AG04450 (cell line): ENCODE measurements at regions not wholly inside any gene's neighbourhood (a gene's known extent, or its start where the extent isn't known, plus 50 kb on each side); places are given as distances from the start of the nearest gene placed in this dataset.
A peak's percentile ranks its signal among the peaks of the same experiment; 100 is the strongest.

Experiments
- CTCF ChIA-PET: fragments of 300-600, 350-600 bp; formaldehyde crosslinking; extraction: SDS; loops from one replicate; lab custom pipeline; 2022; ENCODE audit warnings: antibody characterized with exemption, inconsistent platforms; lab: Charles Lee
- POLR2A ChIA-PET: fragments of 350-600 bp; formaldehyde crosslinking; extraction: SDS; loops from one replicate; lab custom pipeline; 2021; ENCODE audit warnings: antibody characterized with exemption, inconsistent platforms; lab: Yijun Ruan, JAX
- DNase-seq: peaks from one replicate; pipeline ENCODE4 v3.0.0-alpha.2; 2011; ENCODE audit warnings: low read depth, low spot score
- H3K27ac ChIP-seq: one replicate; pipeline ENCODE4 v1.5.1; 2012; ENCODE audit warnings: low read depth, low read length, control low read depth
- H3K27me3 ChIP-seq: one replicate; pipeline ENCODE4 v1.6.0; 2012; ENCODE audit warnings: low read length; ENCODE audit not compliant: control insufficient read depth, insufficient read depth
- H3K4me3 ChIP-seq: 2 replicates; pipeline ENCODE4 v1.5.1; 2011; ENCODE audit warnings: mild to moderate bottlenecking, low read depth, low read length, control low read depth
- H3K9me3 ChIP-seq: 2 replicates; pipeline ENCODE4 v1.5.1; 2012; ENCODE audit warnings: low read length; ENCODE audit not compliant: control insufficient read depth, insufficient read depth
- CTCF ChIP-seq: IDR thresholded peaks from 2 replicates; pipeline ENCODE4 v1.5.1; 2011; ENCODE audit warnings: low read depth, low read length, control low read depth, inconsistent platforms

GRCh38 chr1:82162486-82163420 lies 362.0 kb downstream of the ADGRL2 start:
- DNase-seq = no peak
- Histone ChIP-seq H3K9me3 (no peaks in the 10 kb centered on the region), H3K27me3 (no peaks in the 10 kb centered on the region), H3K27ac (no peak overlapping the region), H3K4me3 (no peak overlapping the region)
- POLR2A ChIA-PET = no interaction called here
- no peak for TF ChIP-seq CTCF
- CTCF ChIA-PET = no interaction called here

GRCh38 chr1:82161700-82162141 lies 361.0 kb downstream of the ADGRL2 start:
- POLR2A ChIA-PET = no interaction called here
- CTCF ChIA-PET = no interaction called here
- Histone ChIP-seq H3K27me3 (no peaks in the 10 kb centered on the region), H3K4me3 (no peak overlapping the region), H3K27ac (no peak overlapping the region), H3K9me3 (no peaks in the 10 kb centered on the region)
- TF ChIP-seq CTCF = no peak
- DNase-seq = no peak

- no peak for TF ChIP-seq CTCF
- H3K27ac ChIP-seq = no peak overlapping the region
- no peak overlapping the region for H3K4me3 ChIP-seq
- H3K9me3 ChIP-seq = no peaks in the 10 kb centered on the region
- POLR2A ChIA-PET = no interaction called here
- DNase-seq = no peak
- CTCF ChIA-PET = no interaction called here
- H3K27me3 ChIP-seq = no peaks in the 10 kb centered on the region
Measured at GRCh38 chr1:82160903-82161302, 360.2 kb downstream of the ADGRL2 start.

- no peaks in the 10 kb centered on the region for H3K27me3 ChIP-seq
Measured at GRCh38 chr1:82160036-82160435, 359.3 kb downstream of the ADGRL2 start.

More at GRCh38 chr1:82160036-82160435, 359.3 kb downstream of the ADGRL2 start:
- ChIA-PET CTCF (no interaction called here), POLR2A (no interaction called here)
- Histone ChIP-seq H3K27ac (no peak overlapping the region), H3K9me3 (no peaks in the 10 kb centered on the region), H3K4me3 (no peak overlapping the region)
- DNase-seq = peak; percentile 3
- TF ChIP-seq CTCF = no peak
